ENCODE measurements at regions not wholly inside any gene's neighbourhood (a gene's known extent, or its start where the extent isn't known, plus 50 kb on each side); places are given as distances from the start of the nearest gene placed in this dataset.

GRCh38 chr6:121645100-121645745 is 209.8 kb downstream of the GJA1 start:
- Histone ChIP-seq H3K79me2 (ENCODE audit: insufficient read depth, low read length) (no peaks in the 10 kb centered on the region), H3K27ac (ENCODE audit: insufficient read length, low read depth, low read length) (no peak overlapping the region), H3K4me1 (ENCODE audit: insufficient read depth, low read length) (no peaks in the 10 kb centered on the region), H3K23ac (ENCODE audit: insufficient read length, low read depth, low read length) (no peak overlapping the region), H4K5ac (ENCODE audit: insufficient read length, low read depth, low read length) (no peak overlapping the region), H4K91ac (ENCODE audit: insufficient read length, low read depth, low read length) (no peak overlapping the region), H3K27me3 (ENCODE audit: insufficient read depth, low read length) (no peaks in the 10 kb centered on the region), H3K56ac (ENCODE audit: insufficient read length, low read depth, low read length) (no peak overlapping the region), H3T11ph (ENCODE audit: low read length) (no peak overlapping the region), H3K9me3 (ENCODE audit: control insufficient read depth, low read depth, low read length) (no peaks in the 10 kb centered on the region), H4K20me1 (ENCODE audit: control insufficient read depth, insufficient read depth, insufficient read length) (no peaks in the 10 kb centered on the region), H4K8ac (replicated peaks; ENCODE audit: insufficient read length, low read depth, low read length) (no peak overlapping the region), H2BK5ac (ENCODE audit: insufficient read length, low read length) (no peak overlapping the region), H3K9ac (ENCODE audit: extremely low read depth, insufficient read length, low read length) (no peak overlapping the region), H2BK12ac (ENCODE audit: insufficient read length, low read depth, low read length) (no peak overlapping the region), H3K4me2 (ENCODE audit: insufficient read depth, insufficient read length, low read length) (no peak overlapping the region), H3K79me1 (ENCODE audit: insufficient read depth, low read depth, low read length, poor library complexity, severe bottlenecking) (no peaks in the 10 kb centered on the region), H3K23me2 (ENCODE audit: insufficient read length, low read depth, low read length, poor library complexity, severe bottlenecking) (no peaks in the 10 kb centered on the region), H2BK15ac (ENCODE audit: low read depth, low read length) (no peak overlapping the region), H2BK20ac (ENCODE audit: low read depth, low read length, poor library complexity, severe bottlenecking) (no peak overlapping the region), H2AK5ac (ENCODE audit: insufficient read length, low read length) (no peak overlapping the region), H2BK120ac (ENCODE audit: low read depth, low read length, poor library complexity, severe bottlenecking) (no peak overlapping the region), H3K18ac (ENCODE audit: insufficient read length, low read depth, low read length) (no peak overlapping the region), H3K14ac (ENCODE audit: insufficient read depth, low read length) (no peak overlapping the region), H3K4ac (ENCODE audit: low read depth, low read length) (no peak overlapping the region), H2AFZ (ENCODE audit: low read length) (no peak overlapping the region)
- TF ChIP-seq CTCF (conservative IDR thresholded peaks at IDR 0.05) = no peak
- no CpG with 5 or more reads among the region's 1 CpG for WGBS (ENCODE audit: extremely low coverage, insufficient read length, low lambda C conversion rate)
- DNase-seq = no peak
- no peaks in the 10 kb centered on the region for H3K27me3 Mint-ChIP-seq (ENCODE audit: low read depth)
- H3K4me1 Mint-ChIP-seq = no peaks in the 10 kb centered on the region
- H3K9me3 Mint-ChIP-seq = peaks cover 12% of the 10 kb centered on the region in 2 experiments
- H3K4me3 Mint-ChIP-seq = no peak overlapping the region
- H3K36me3 Mint-ChIP-seq (ENCODE audit: insufficient read depth in 1 of 3, low read depth in 3 of 3) = peaks cover 4 to 9% (median 9%) of the 10 kb centered on the region in 3 experiments; a peak in 5 of 7 replicates
- no peak overlapping the region for H3K27ac Mint-ChIP-seq

Measured in H9 (cell line).